NCI-H460 (cell line): ENCODE measurements at regions not wholly inside any gene's neighbourhood (a gene's known extent, or its start where the extent isn't known, plus 50 kb on each side); places are given as distances from the start of the nearest gene placed in this dataset.

ENCODE experiments used
- DNase-seq: peaks from one replicate; pipeline ENCODE4 v3.0.0-alpha.2; 2016; ENCODE audit warnings: low read depth; ENCODE audit errors: extremely low read depth

DNA sequence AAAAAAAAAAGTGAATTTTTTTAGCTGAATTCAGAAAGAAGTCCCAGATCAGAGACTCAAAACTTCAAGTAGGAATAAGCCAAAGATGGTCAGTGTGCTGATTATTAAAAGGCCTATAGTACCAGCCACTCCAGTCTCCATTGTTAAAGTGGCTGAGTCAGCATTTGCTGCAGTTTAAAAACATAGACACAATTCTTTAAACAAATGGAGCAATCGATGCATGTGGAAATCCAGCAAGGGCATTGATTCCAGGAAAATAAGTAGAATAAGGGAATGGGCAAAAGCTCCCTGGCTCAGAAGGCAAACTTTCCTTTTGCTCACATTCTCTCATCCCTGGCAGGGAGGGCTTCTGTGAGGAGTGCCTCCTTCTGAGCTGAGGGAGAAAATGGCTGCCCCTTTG is 317.6 kb downstream of the LRIG3 start:
- no peak for DNase-seq

GRCh38 chr12:58607805-58608204 is 312.5 kb downstream of the LRIG3 start:
- no peak for DNase-seq

DNA sequence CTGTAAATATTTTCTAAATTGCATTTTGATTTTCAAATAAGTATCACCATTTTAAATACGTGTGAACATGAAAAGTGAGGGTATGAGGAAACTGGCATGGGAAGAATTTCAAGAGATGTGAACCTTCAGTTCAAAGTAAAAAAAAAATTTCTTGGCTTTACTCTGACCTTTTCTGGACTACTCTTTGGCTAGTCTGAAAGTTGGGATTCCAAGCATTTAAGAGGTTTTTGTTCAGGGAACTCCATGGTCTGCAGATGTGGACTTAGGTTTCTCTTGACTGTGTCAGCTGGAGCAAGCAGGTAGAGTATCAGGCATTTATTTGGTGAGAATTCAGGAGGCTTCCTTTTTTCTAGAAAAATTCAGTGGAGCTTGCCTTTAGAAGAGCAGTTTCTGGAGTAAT is 311.6 kb downstream of the LRIG3 start:
- no peak for DNase-seq

DNA sequence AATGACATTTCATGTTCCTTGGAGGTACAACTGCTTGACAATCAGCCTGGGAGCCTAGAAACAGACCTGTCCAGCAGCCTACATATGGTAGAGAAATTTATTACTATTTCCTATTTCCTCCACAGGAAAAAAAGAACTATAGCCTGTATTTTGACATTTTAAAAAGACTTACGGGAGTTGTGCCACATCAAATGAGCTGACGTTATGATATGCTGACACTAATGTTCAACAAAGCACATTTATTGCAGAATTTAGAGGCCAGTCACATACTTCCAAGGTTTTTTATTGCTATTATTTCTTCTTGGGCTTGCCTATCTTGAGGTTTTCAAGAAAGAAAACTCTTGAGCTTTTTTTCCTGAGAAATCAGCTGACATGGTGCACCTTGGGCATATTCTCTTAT is 305.3 kb downstream of the LRIG3 start:
- DNase-seq, result no peak

DNA sequence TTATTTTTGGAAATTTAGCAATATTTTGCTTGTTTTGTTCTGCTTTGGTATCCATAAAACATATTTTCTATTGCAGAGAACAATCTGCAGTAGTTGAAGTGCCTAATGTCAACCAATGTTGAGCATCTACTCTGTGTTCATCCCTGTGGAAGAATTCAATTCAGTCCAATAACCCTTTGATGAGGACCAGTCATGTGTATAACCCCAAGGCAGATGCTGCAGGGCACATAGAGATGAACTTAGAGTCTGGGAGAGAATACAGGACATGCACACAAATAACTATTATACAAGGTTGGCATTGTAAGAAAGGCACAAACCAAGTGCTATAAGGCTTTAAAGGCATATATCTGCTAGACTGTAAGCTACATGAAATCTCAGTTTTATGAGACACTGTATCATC is 304.7 kb downstream of the LRIG3 start:
- DNase-seq, result no peak

GRCh38 chr12:58616618-58617017 is 303.7 kb downstream of the LRIG3 start:
- no peak for DNase-seq

GRCh38 chr12:58621126-58621525 is 299.2 kb downstream of the LRIG3 start:
- DNase-seq, result no peak

DNA sequence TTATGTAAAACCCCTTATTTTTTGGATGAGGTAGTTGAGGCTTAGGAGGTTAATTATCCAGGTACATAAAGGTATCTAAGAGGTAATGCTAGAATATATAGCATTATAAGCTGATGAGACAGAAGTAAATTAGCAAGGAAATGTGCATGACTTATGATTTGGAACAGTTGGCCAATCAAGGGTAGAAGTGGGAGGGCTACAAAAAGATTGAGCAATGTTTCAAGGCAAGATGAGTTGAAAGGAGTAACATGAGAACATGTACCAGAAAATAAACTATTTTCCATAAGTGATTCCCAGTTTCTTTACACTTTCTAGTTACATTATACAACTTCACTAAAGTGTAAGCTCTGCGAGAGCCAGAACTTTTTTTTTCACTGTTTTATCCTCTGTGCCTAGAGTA is 290.9 kb downstream of the LRIG3 start:
- DNase-seq, result no peak

DNA sequence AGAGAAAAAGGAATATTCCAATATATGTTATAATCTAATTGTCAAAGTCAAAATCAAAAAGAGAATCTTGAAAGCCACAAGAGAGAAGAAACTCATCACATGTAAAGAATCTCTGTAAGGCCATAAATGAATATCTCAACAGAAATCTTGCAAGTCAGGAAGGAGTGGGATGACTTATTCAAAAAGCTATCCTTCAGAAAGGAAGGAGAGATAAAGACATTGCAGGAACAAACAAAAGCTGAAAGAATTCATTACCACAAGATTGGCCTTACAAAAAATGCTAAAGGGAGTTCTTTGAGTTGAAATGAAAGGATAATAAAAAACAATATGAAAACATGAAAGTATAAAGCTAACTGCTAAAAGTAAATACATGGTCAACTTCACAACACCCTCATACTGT is 286.8 kb downstream of the LRIG3 start:
- no peak for DNase-seq

DNA sequence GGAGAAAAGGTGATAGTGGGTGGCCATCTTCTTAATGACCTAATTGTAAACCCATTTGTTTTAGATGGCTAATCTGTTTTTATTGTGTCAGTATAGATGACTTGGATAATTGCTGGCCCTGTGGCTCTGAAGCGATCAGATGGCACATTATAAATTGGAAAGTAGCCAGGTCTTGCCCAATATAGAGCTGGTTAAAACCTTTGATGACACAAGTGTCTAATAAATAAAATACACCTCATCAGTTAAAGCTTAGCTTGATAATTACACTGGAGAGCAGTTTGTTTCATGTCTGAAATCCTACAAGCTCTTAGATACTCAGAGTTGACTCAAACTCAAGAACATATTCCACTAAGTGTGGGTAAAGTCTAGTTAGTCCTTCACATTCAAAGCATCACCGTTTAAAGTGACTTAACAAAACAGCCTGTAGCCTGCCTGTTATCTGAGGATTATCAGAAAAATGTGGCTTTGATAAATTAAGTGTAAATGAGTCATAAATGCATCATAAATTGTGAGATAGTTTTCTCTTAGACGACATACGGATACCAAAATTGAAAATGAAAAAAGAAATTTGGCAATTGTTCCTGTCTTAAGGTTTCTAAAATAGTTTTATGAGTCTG is 280.9 kb downstream of the LRIG3 start:
- DNase-seq, result no peak

- DNase-seq, result no peak
These were observed 280.0 kb downstream of the LRIG3 start for GRCh38 chr12:58640314-58640713.

DNA sequence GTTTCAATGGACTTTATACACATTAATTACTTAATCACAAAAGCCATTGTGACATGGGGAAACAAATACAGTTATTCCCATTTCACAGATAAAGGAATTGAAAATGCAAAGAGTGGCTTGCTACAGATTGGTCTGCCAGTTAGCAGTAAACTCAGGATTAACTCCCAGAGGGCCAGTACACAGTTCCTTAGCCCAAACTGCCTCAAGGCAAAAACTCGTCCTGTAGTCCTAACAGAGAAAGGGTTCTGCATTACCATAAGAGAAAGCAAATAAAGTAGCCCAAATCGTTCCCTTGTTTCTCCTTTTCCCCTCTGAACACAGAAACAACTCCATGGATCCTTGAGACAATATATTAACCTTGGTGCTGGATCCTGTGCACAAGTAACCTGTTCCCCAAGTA is 274.4 kb downstream of the LRIG3 start:
- DNase-seq, result no peak

DNA sequence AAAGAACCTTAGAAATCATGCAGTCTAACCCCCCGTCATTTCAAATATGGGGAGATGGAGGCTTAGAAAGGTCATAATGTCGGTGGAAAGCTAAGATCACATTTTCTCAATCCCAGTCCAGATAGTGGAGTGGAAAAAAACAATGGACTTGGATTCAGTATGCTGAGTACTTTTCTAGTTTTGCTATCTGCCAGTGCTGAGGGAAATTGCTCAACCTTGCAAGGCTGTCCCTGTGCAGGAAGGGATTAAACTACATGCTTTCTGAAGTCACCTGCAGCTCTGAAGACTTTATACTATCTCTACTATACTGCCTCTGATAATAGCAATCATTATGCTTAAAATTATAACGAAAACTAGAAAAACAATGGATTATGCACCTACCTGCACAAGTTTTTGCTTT is 272.8 kb downstream of the LRIG3 start:
- DNase-seq, result no peak

DNA sequence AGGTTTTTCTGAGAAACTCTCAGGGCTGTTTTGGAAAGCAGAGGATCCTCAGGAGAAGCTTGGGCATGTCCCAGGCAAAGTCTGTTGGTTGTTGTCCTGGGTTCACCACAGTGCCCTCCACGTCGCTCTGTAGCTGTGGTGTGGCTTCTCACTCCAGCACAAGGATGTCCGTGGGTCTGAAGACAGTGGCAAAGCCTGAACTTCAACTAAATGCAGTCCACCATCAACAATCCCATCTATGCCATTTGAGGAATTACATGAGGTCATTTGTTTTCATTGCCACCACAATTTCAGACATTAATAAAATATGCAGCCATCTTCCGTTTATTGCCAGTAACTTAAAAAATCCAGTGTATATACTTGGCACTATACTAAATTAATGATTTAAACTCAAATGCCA is 272.1 kb downstream of the LRIG3 start:
- DNase-seq, result no peak

GRCh38 chr12:58651850-58652249 is 268.5 kb downstream of the LRIG3 start:
- DNase-seq, result no peak

DNA sequence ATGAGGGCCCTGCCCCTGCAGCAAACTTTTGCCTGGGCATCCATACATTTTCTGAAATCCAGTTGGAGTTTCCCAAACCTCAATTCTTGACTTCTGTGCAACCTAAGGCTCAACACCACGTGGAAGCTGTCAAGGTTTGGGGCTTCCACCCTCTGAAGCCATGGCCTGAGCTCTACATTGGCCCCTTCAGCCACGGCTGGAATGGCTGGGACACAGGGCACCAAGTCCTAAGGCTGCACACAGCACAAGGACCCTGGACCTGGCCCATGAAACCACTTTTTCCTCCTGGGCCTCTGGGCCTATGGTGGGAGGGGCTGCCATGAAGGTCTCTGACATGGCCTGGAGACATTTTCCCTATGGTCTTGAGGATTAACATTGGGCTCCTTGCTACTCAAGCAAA is 266.3 kb downstream of the LRIG3 start:
- no peak for DNase-seq

GRCh38 chr12:58655375-58655774 is 264.9 kb downstream of the LRIG3 start:
- no peak for DNase-seq

DNA sequence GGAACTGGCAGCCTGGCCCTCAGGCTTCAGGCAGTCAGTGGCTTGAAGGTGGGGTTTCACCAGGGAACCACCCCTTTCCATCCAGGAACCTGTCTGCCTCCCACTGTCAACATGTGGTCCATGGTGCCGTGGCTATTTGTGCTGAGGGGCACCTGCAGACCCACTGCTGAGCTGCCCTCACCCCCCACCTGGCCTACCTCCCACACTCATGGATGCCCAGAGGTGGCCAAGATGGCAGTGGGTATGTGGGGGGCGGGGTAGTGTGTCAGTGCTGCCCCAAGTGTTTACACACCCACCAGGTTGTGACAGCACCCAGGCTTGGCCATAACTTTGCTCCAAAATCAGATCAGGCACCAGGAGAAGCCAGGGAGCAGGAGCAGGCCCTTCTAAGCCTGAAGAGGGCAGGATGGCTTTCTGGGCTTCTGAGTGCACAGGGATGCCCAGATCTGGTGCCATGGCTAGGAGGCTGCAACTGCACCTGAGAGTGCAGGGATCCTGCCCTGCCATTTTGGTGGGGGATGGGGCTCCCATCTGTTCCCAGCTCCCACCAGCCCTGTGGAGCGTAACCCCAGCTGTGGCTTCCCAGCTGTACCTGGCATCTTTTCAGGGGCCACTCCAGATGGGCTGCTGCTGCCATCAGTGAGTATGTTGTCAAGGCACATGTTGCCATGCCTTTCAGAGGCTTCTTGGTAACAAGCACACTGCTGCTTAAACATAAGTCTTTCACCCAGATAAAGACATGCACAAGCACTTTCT is 263.9 kb downstream of the LRIG3 start:
- DNase-seq, result no peak

GRCh38 chr12:58657190-58657589 is 263.1 kb downstream of the LRIG3 start:
- no peak for DNase-seq

DNA sequence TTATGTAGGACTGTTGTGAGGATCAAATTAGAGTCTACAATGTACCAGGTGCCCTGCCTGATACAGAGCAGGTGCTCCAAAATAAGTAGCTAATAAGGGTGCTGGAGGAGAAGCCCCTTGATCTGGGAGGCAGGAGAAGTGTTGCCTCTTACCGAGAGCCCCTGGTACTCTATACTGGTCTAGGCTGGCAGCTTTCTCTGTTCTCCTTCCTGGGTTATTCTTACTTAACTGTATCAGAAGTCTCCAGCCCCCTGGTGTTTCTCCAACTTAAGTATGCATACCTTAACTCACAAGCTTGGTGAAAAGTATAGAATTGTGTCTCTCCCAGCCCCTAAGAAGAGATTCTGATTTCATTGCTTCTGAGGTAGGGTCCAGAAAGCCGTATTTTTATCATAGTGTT is 254.9 kb downstream of the LRIG3 start:
- DNase-seq, result no peak

DNA sequence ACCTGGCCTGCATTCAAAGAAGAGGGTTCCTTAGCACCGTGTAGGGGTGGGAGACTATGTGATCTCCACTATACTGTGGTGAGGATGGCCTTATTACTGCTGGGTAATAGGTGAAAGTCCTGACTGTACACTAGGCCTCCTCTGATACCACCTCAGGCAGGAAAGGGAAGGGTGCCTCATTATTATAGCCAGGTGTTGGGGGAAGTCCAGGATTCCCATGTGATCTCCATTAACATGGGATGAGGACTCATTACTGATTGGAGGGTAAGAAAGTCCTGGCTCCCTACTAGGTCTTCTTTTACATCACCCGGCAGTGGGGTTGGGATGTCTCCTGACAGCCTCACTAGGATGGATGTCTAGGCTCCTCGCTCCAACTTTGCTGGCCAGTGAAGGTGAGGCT is 252.1 kb downstream of the LRIG3 start:
- no peak for DNase-seq

DNA sequence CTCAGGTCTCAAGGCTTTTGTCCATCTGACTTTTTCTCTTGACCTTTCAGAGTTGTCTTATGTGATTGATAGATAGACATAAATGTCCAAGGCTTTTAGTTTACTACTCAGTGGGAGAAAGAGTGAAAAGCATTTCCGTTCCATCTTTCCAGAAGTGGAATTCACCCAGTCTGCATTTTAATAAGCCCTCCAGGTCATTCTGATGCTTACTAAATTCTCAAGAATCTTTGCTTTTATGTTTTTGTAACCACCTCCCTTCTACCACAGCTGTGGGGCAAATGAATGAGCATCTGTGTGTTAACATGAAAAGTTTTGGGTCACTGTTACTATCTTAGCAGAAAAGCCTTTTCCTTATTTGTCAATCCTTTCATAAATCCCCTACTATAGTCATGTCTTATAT is 251.4 kb downstream of the LRIG3 start:
- no peak for DNase-seq

DNA sequence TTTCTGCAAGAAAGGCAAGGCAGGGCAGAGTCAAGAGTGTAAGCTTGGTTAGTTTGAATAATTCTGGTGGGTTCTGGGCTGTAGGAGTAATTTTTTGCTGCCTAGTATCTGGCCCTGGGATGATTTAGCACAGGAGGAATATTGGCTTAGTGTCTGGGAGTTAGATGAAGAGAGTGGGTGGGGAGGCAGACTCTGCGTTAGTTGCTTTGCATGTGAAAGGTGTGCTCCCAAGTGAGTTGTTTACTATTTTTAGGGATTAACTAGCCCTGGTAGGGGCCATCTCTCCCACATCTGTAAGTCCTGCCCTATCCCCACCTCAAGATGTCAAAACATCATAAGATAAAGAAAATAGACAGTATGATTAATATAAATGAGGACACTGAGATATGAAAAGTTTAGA is 249.7 kb downstream of the LRIG3 start:
- no peak for DNase-seq
